ENCODE measurements at regions not wholly inside any gene's neighbourhood (a gene's known extent, or its start where the extent isn't known, plus 50 kb on each side); places are given as distances from the start of the nearest gene placed in this dataset.

GRCh38 chr2:225097035-225097434 is 54.8 kb upstream of the DOCK10 start:
- TF ChIP-seq CTCF (IDR thresholded peaks at IDR 0.05) (no peak), REST (IDR thresholded peaks at IDR 0.05; ENCODE audit: insufficient read depth in 1 of 2, low read depth in 2 of 2, low read length in 1 of 2) (no peak), POLR2AphosphoS5 (IDR thresholded peaks at IDR 0.05; ENCODE audit: low read depth, low read length) (no peak)

Data from Panc1 (cell line).